ENCODE measurements at regions not wholly inside any gene's neighbourhood (a gene's known extent, or its start where the extent isn't known, plus 50 kb on each side); places are given as distances from the start of the nearest gene placed in this dataset.

GRCh38 chr2:11099122-11100065 is 55.9 kb upstream of the SLC66A3 start:
- H4K20me1 ChIP-seq (replicated peaks; ENCODE audit: control insufficient read depth, extremely low read depth, insufficient read depth, low read length) = no peaks in the 10 kb centered on the region
- H2AFZ ChIP-seq (ENCODE audit: low read depth, low read length) = no peak overlapping the region
- H3K4me3 ChIP-seq (replicated peaks in 1 of 3; ENCODE audit: insufficient read depth in 1 of 3, low read depth in 1 of 3, low read length in 3 of 3) = no peak overlapping the region
- H3K9ac ChIP-seq (replicated peaks; ENCODE audit: extremely low read depth, insufficient read depth, low read length) = no peak overlapping the region
- POLR2A ChIA-PET = no interaction called here
- H3K27me3 ChIP-seq (ENCODE audit: control insufficient read depth in 2 of 2, insufficient read depth in 2 of 2, low read length in 2 of 2) = no peaks in the 10 kb centered on the region
- H3K27ac ChIP-seq (ENCODE audit: insufficient read depth, low read depth, low read length) = no peak overlapping the region
- dilution Hi-C loops (cut with MboI; ENCODE audit: extremely low pct_ligation_motif_present, low sequenced_read_pairs) (no loop called here), intact Hi-C loops (cut with micrococcal nuclease) (no loop called here)
- no peak overlapping the region for H3K4me2 ChIP-seq (ENCODE audit: insufficient read depth, low read length)
- H3K36me3 ChIP-seq (ENCODE audit: control insufficient read depth in 2 of 2, extremely low read depth in 1 of 2, insufficient read depth in 2 of 2, low read length in 2 of 2) = no peaks in the 10 kb centered on the region
- H3K4me1 ChIP-seq (ENCODE audit: control insufficient read depth, extremely low read depth, insufficient read depth, low read length) = no peaks in the 10 kb centered on the region
- H3K9me3 ChIP-seq (replicated peaks; ENCODE audit: control insufficient read depth, insufficient read depth, low read length) = no peaks in the 10 kb centered on the region
- CTCF ChIA-PET = no interaction called here
- DNase-seq (ENCODE audit: low read depth, low spot score) (no peak), FAIRE-seq (no peak)
- no peaks in the 10 kb centered on the region for H3K79me2 ChIP-seq (ENCODE audit: control insufficient read depth, insufficient read depth, low read length)
- no peaks in the 10 kb centered on the region for H3K9me1 ChIP-seq (replicated peaks; ENCODE audit: control insufficient read depth, extremely low read depth, insufficient read depth, low read length)
- TF ChIP-seq GATA2 (IDR thresholded peaks at IDR 0.05; ENCODE audit: insufficient read depth, insufficient read length, low read depth, low read length) (no peak), EZH2 (IDR thresholded peaks at IDR 0.05; ENCODE audit: borderline replicate concordance, low read depth, low read length, severe bottlenecking) (no peak), POLR2A (IDR thresholded peaks at IDR 0.05; ENCODE audit: low read depth, low read length) (no peak), FOS (IDR thresholded peaks at IDR 0.05; ENCODE audit: borderline replicate concordance, insufficient read depth, low read length) (no peak), JUN (IDR thresholded peaks at IDR 0.05; ENCODE audit: borderline replicate concordance, insufficient read depth, insufficient read length, low read depth) (no peak), CTCF (IDR thresholded peaks at IDR 0.05; ENCODE audit: extremely low read depth in 1 of 2, insufficient read depth in 1 of 2, low read depth in 1 of 2, low read length in 2 of 2) (no peak)
- BruUV-seq (replicated peaks) = no TSS peak
